ENCODE measurements at regions not wholly inside any gene's neighbourhood (a gene's known extent, or its start where the extent isn't known, plus 50 kb on each side); places are given as distances from the start of the nearest gene placed in this dataset.

- Histone ChIP-seq H3K27me3 (ENCODE audit: control insufficient read depth in 4 of 4, insufficient read depth in 4 of 4, low read length in 3 of 4) (no peaks in the 10 kb centered on the region), H3K4me1 (ENCODE audit: control insufficient read depth in 4 of 4, insufficient read depth in 4 of 4, low read length in 3 of 4) (no peaks in the 10 kb centered on the region), H3K4me3 (ENCODE audit: low read depth in 1 of 3, low read length in 3 of 3) (no peak overlapping the region), H3K27ac (ENCODE audit: low read depth in 1 of 2, low read length in 2 of 2) (no peak overlapping the region), H3K9ac (ENCODE audit: low read depth in 1 of 2, low read length in 2 of 2) (no peak overlapping the region), H3K9me3 (ENCODE audit: control insufficient read depth in 4 of 4, low read length in 3 of 4) (no peaks in the 10 kb centered on the region), H3K36me3 (ENCODE audit: control insufficient read depth in 4 of 4, insufficient read depth in 3 of 4, low read depth in 1 of 4, low read length in 3 of 4) (no peaks in the 10 kb centered on the region)
- TF ChIP-seq ATF3 (IDR thresholded peaks at IDR 0.05) = no peak
- WGBS = 80% methylated on average over 5 of the region's 5 CpGs
- no peak for DNase-seq (ENCODE audit: low spot score)
Measured at GRCh38 chr13:81383444-81383843, 1042.5 kb upstream of the SPRY2 start.

DNA sequence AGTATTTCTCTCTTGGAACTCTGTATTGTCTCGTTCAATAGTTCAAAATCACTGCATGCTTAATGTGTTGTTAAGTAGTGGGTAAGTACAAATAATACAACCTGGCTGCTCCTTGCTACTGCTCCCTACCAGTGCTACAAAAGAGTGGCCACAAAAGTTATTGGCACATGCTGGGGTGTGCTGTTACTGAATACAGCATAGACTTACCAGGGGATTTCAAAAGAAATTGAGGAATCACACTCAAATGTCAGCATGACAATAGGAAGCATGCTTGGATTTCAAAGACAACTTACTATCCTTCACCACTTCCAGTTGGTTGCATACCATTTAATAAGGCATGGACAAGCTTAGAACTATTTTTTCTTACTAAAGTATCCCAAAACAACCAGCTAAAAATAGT, 1041.3 kb upstream of the SPRY2 start:
- Histone ChIP-seq H3K36me3 (ENCODE audit: control insufficient read depth in 4 of 4, insufficient read depth in 3 of 4, low read depth in 1 of 4, low read length in 3 of 4) (no peaks in the 10 kb centered on the region), H3K4me1 (ENCODE audit: control insufficient read depth in 4 of 4, insufficient read depth in 4 of 4, low read length in 3 of 4) (no peaks in the 10 kb centered on the region), H3K9ac (ENCODE audit: low read depth in 1 of 2, low read length in 2 of 2) (no peak overlapping the region), H3K27ac (ENCODE audit: low read depth in 1 of 2, low read length in 2 of 2) (no peak overlapping the region), H3K9me3 (ENCODE audit: control insufficient read depth in 4 of 4, low read length in 3 of 4) (no peaks in the 10 kb centered on the region), H3K4me3 (ENCODE audit: low read depth in 1 of 3, low read length in 3 of 3) (no peak overlapping the region), H3K27me3 (ENCODE audit: control insufficient read depth in 4 of 4, insufficient read depth in 4 of 4, low read length in 3 of 4) (no peaks in the 10 kb centered on the region)
- TF ChIP-seq GABPA (IDR thresholded peaks at IDR 0.05 in 1 of 2, conservative IDR thresholded peaks at IDR 0.05 in 1 of 2) (no peak), NR2F2 (IDR thresholded peaks at IDR 0.05) (no peak), TAF1 (conservative IDR thresholded peaks at IDR 0.05) (no peak), JUND (IDR thresholded peaks at IDR 0.05) (no peak), EGR1 (IDR thresholded peaks at IDR 0.05; ENCODE audit: low read depth in 2 of 2) (no peak), FOXA1 (IDR thresholded peaks at IDR 0.05) (no peak), HNF4A (conservative IDR thresholded peaks at IDR 0.05) (no peak), RAD21 (IDR thresholded peaks at IDR 0.05) (no peak)
- TF ChIP-seq, protein P1, sequence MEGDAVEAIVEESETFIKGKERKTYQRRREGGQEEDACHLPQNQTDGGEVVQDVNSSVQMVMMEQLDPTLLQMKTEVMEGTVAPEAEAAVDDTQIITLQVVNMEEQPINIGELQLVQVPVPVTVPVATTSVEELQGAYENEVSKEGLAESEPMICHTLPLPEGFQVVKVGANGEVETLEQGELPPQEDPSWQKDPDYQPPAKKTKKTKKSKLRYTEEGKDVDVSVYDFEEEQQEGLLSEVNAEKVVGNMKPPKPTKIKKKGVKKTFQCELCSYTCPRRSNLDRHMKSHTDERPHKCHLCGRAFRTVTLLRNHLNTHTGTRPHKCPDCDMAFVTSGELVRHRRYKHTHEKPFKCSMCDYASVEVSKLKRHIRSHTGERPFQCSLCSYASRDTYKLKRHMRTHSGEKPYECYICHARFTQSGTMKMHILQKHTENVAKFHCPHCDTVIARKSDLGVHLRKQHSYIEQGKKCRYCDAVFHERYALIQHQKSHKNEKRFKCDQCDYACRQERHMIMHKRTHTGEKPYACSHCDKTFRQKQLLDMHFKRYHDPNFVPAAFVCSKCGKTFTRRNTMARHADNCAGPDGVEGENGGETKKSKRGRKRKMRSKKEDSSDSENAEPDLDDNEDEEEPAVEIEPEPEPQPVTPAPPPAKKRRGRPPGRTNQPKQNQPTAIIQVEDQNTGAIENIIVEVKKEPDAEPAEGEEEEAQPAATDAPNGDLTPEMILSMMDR (IDR thresholded peaks at IDR 0.05; ENCODE audit: low read depth, low read length, missing input control) = no peak
- TF ChIP-seq, protein P2, sequence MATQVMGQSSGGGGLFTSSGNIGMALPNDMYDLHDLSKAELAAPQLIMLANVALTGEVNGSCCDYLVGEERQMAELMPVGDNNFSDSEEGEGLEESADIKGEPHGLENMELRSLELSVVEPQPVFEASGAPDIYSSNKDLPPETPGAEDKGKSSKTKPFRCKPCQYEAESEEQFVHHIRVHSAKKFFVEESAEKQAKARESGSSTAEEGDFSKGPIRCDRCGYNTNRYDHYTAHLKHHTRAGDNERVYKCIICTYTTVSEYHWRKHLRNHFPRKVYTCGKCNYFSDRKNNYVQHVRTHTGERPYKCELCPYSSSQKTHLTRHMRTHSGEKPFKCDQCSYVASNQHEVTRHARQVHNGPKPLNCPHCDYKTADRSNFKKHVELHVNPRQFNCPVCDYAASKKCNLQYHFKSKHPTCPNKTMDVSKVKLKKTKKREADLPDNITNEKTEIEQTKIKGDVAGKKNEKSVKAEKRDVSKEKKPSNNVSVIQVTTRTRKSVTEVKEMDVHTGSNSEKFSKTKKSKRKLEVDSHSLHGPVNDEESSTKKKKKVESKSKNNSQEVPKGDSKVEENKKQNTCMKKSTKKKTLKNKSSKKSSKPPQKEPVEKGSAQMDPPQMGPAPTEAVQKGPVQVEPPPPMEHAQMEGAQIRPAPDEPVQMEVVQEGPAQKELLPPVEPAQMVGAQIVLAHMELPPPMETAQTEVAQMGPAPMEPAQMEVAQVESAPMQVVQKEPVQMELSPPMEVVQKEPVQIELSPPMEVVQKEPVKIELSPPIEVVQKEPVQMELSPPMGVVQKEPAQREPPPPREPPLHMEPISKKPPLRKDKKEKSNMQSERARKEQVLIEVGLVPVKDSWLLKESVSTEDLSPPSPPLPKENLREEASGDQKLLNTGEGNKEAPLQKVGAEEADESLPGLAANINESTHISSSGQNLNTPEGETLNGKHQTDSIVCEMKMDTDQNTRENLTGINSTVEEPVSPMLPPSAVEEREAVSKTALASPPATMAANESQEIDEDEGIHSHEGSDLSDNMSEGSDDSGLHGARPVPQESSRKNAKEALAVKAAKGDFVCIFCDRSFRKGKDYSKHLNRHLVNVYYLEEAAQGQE (IDR thresholded peaks at IDR 0.05) = no peak
- TF ChIP-seq, protein P3, sequence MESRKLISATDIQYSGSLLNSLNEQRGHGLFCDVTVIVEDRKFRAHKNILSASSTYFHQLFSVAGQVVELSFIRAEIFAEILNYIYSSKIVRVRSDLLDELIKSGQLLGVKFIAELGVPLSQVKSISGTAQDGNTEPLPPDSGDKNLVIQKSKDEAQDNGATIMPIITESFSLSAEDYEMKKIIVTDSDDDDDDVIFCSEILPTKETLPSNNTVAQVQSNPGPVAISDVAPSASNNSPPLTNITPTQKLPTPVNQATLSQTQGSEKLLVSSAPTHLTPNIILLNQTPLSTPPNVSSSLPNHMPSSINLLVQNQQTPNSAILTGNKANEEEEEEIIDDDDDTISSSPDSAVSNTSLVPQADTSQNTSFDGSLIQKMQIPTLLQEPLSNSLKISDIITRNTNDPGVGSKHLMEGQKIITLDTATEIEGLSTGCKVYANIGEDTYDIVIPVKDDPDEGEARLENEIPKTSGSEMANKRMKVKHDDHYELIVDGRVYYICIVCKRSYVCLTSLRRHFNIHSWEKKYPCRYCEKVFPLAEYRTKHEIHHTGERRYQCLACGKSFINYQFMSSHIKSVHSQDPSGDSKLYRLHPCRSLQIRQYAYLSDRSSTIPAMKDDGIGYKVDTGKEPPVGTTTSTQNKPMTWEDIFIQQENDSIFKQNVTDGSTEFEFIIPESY (IDR thresholded peaks at IDR 0.05) = no peak
- no peak for DNase-seq (ENCODE audit: low spot score)
- 73% methylated on average over 1 of the region's 1 CpG for WGBS
